B cell (primary cell): ENCODE measurements at regions not wholly inside any gene's neighbourhood (a gene's known extent, or its start where the extent isn't known, plus 50 kb on each side); places are given as distances from the start of the nearest gene placed in this dataset.

Source experiments
- ATAC-seq: fragments of 200-7000 bp; cut with Tn5 transposase; one replicate; pipeline ENCODE4 v1.10.0; 2021; ENCODE audit warnings: low read depth, mild to moderate bottlenecking, moderate number of reproducible peaks, moderate library complexity
- CTCF ChIA-PET: fragments of 350-600 bp; sonication (Branson Sonifier 250); formaldehyde crosslinking; loops from one replicate; lab custom pipeline; 2021; ENCODE audit warnings: antibody characterized with exemption, inconsistent platforms; lab: Charles Lee
- POLR2A ChIA-PET: fragments of 350-600 bp; sonication (Branson Sonifier 250); formaldehyde crosslinking; loops from one replicate; lab custom pipeline; 2021; ENCODE audit warnings: antibody characterized with exemption; lab: Charles Lee
- DNase-seq: peaks from one replicate; pipeline ENCODE4 v3.0.0; 2013
- H2AFZ ChIP-seq: 2 replicates; pipeline ENCODE4 v1.6.1; 2012; ENCODE audit warnings: mild to moderate bottlenecking, low read depth, low read length; ENCODE audit not compliant: insufficient read depth, poor library complexity, severe bottlenecking
- H3K27ac ChIP-seq, 2 donors: 1 replicate in 1 of 2; 2 replicates in 1 of 2; pipeline ENCODE4 v1.5.1; 2012 to 2013; ENCODE audit warnings: low read length in 2 of 2, mild to moderate bottlenecking in 2 of 2, moderate library complexity in 1 of 2
- H3K27me3 ChIP-seq, 4 experiments: fragments of 200-600 bp in 1 of 4; sonication (generic) in 1 of 4; replicated peaks in 1 of 4; 1 replicate in 2 of 4; 2 replicates in 2 of 4; pipeline versions ENCODE4 v1.6.1 to v1.7.0; 2013 to 2016; ENCODE audit warnings: low read length in 3 of 4, mild to moderate bottlenecking in 2 of 4, mixed read lengths in 1 of 4, moderate library complexity in 1 of 4; ENCODE audit not compliant: insufficient read depth in 4 of 4, control insufficient read depth in 3 of 4; ENCODE audit errors: control extremely low read depth in 1 of 4
- H3K36me3 ChIP-seq, 2 experiments: replicated peaks in 1 of 2; 1 replicate in 1 of 2; 2 replicates in 1 of 2; pipeline versions ENCODE4 v1.6.1 to v1.7.1; 2013; ENCODE audit warnings: low read length in 1 of 2; ENCODE audit not compliant: insufficient read depth in 2 of 2, control insufficient read depth in 1 of 2; ENCODE audit errors: control extremely low read depth in 1 of 2, extremely low read depth in 1 of 2
- H3K4me1 ChIP-seq, 2 donors: fragments of 200-600 bp in 1 of 2; sonication (generic) in 1 of 2; 1 replicate in 1 of 2; 2 replicates in 1 of 2; pipeline versions ENCODE4 v1.5.1 to v1.6.1; 2013 to 2017; ENCODE audit warnings: low read length in 2 of 2; ENCODE audit not compliant: control insufficient read depth in 2 of 2, insufficient read depth in 2 of 2
- H3K4me2 ChIP-seq: replicated peaks from 2 replicates; pipeline ENCODE3; 2012; ENCODE audit warnings: mild to moderate bottlenecking, low read depth, low read length; ENCODE audit not compliant: poor library complexity, severe bottlenecking
- H3K4me3 ChIP-seq, 5 experiments: fragments of 200-600 bp in 1 of 5; sonication (generic) in 1 of 5; 1 replicate in 3 of 5; 2 replicates in 2 of 5; pipeline versions ENCODE4 v1.5.1 to v1.7.0; 2011 to 2016; ENCODE audit warnings: low read length in 4 of 5, mild to moderate bottlenecking in 4 of 5, low read depth in 2 of 5, control low read depth in 1 of 5, moderate library complexity in 1 of 5; ENCODE audit not compliant: insufficient read depth in 1 of 5; ENCODE audit errors: control extremely low read depth in 1 of 5, extremely low read depth in 1 of 5
- H3K79me2 ChIP-seq: fragments of 200-600 bp; sonication (generic); one replicate; pipeline ENCODE4 v1.6.0; 2016; ENCODE audit warnings: low read length; ENCODE audit not compliant: control insufficient read depth, insufficient read depth
- H3K9ac ChIP-seq: fragments of 200-600 bp; sonication (generic); 2 replicates; pipeline ENCODE4 v1.6.1; 2017; ENCODE audit warnings: mild to moderate bottlenecking, low read length, moderate library complexity
- H3K9me3 ChIP-seq, 3 donors: one replicate each; pipeline versions ENCODE4 v1.6.1 to v1.7.1; 2013; ENCODE audit warnings: low read length in 2 of 3; ENCODE audit not compliant: control insufficient read depth in 2 of 3, insufficient read depth in 1 of 3; ENCODE audit errors: control extremely low read depth in 1 of 3
- H4K20me1 ChIP-seq: 2 replicates; pipeline ENCODE4 v1.6.0; 2012; ENCODE audit warnings: mild to moderate bottlenecking, low read length; ENCODE audit not compliant: insufficient read depth, control insufficient read depth, poor library complexity, severe bottlenecking
- H3K27ac Mint-ChIP-seq: one replicate; pipeline ENCODE4 v1.8.0; 2021; ENCODE audit warnings: mixed read lengths
- H3K27me3 Mint-ChIP-seq: one replicate; pipeline ENCODE4 v1.8.0; 2021; ENCODE audit warnings: mixed read lengths
- H3K4me1 Mint-ChIP-seq: one replicate; pipeline ENCODE4 v1.8.0; 2021; ENCODE audit warnings: mixed read lengths
- H3K4me3 Mint-ChIP-seq: one replicate; pipeline ENCODE4 v1.8.0; 2021; ENCODE audit warnings: mixed read lengths
- H3K9me3 Mint-ChIP-seq: one replicate; pipeline ENCODE4 v1.8.0; 2022; ENCODE audit warnings: mixed read lengths; ENCODE audit not compliant: insufficient read depth
- CTCF ChIP-seq: fragments of 200-600 bp; IDR thresholded peaks from one replicate; pipeline ENCODE4 v1.8.0; 2022; ENCODE audit warnings: antibody characterized with exemption, mild to moderate bottlenecking
- EZH2 ChIP-seq: IDR thresholded peaks from 2 replicates; pipeline ENCODE4 v1.6.1; 2012; ENCODE audit warnings: borderline replicate concordance, low read depth, mild to moderate bottlenecking, moderate library complexity, low read length; ENCODE audit not compliant: insufficient read depth, poor library complexity, severe bottlenecking
- WGBS: methylation state at CpG from one replicate; pipeline ENCODE4 v1.1.5; 2013; ENCODE audit warnings: missing lambda C conversion rate; ENCODE audit not compliant: insufficient coverage; 5-methylcytosine and 5-hydroxymethylcytosine counted together
- intact Hi-C: fragments of 100-400 bp; cut with micrococcal nuclease; formaldehyde crosslinking; loops from one replicate; pipeline ENCODE4 v1.10.0; 2022

DNA sequence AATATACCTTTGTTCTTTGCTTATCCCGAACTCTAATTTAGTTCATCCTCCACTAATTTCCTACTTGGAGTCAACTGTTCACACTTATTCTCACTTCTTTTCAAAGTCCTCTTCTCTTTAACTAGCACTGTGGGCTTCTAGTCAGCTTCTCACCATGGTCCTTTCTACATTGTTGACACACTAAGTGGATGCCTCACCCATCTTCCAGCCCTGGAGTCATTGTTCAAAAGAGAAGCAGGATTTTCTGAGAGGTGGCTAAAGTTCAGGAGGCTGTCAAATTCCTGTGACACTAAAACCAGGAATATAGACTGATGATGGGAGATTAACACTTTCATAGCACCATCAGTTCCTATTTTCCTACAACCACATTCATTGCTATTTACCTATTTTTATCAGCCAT, 99.3 kb downstream of the PHLDA1 start:
- Histone ChIP-seq H3K9me3 (no peaks in the 10 kb centered on the region), H3K27me3 (peaks cover 0 to 10% (median 6%) of the 10 kb centered on the region in 4 experiments), H2AFZ (no peak overlapping the region), H3K4me3 (no peak overlapping the region), H3K27ac (no peak overlapping the region), H3K36me3 (no peaks in the 10 kb centered on the region), H3K9ac (no peak overlapping the region), H3K4me2 (no peak overlapping the region), H3K4me1 (no peaks in the 10 kb centered on the region), H4K20me1 (no peaks in the 10 kb centered on the region), H3K79me2 (no peaks in the 10 kb centered on the region)
- intact Hi-C loops: no loop called here
- H3K4me1 Mint-ChIP-seq: peaks cover 3% of the 10 kb centered on the region
- WGBS: 100% methylated on average over 1 of the region's 1 CpG
- no peak overlapping the region for H3K4me3 Mint-ChIP-seq
- no peak for TF ChIP-seq CTCF
- no peak for TF ChIP-seq EZH2
- ChIA-PET CTCF (no interaction called here), POLR2A (no interaction called here)
- no peak for ATAC-seq
- DNase-seq: no peak
- H3K27me3 Mint-ChIP-seq: peaks cover 42% of the 10 kb centered on the region
- no peak overlapping the region for H3K27ac Mint-ChIP-seq
- H3K9me3 Mint-ChIP-seq: no peaks in the 10 kb centered on the region

DNA sequence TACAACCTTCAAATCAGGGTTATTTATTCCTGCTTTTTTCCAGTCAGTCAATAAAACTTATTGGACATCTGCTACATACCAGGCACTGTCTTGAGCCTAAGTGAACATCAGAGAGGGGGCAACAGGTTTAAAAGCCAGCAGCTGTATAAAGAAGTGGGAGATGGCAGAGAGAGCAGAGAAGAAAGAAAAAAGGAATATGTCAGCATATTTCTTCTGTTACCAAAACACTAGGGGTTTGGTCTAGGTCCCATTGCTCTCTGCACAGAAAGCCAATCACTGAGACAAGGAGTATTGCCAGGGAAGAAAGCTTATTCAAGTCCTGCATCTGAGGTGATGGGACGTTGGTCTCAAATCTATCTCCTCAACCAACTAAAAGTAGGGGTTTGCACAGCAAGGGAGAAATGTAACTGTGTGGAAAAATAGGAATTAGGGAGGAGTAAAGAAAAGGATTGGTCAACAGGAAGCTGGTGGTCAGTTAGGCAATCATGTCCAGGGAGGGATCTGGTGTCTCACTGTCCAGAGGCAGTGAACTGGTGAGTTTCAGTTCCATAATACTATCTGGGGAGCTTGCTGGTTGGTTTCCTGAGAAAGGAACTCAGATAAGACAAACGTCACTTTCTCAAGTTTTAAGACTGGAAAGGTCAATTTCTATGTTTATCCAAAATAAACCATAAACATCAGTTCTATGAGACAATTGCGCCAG, 107.5 kb downstream of the PHLDA1 start:
- H3K27ac ChIP-seq: no peak overlapping the region
- Mint-ChIP-seq H3K9me3 (peaks cover 10% of the 10 kb centered on the region), H3K27ac (no peak overlapping the region), H3K4me3 (no peak overlapping the region), H3K27me3 (peaks cover 8% of the 10 kb centered on the region), H3K4me1 (no peaks in the 10 kb centered on the region)
- DNase-seq: no peak
- no peak overlapping the region for H3K4me3 ChIP-seq
- intact Hi-C loops: no loop called here
- peaks cover 7 to 22% (median 12%) of the 10 kb centered on the region in 3 donors for H3K9me3 ChIP-seq
- ChIA-PET CTCF (no interaction called here), POLR2A (no interaction called here)
- H3K4me2 ChIP-seq: no peak overlapping the region
- H2AFZ ChIP-seq: no peak overlapping the region
- TF ChIP-seq EZH2 (no peak), CTCF (no peak)
- H3K27me3 ChIP-seq: no peaks in the 10 kb centered on the region
- H3K4me1 ChIP-seq: no peaks in the 10 kb centered on the region
- no peak overlapping the region for H3K9ac ChIP-seq
- H3K79me2 ChIP-seq: no peaks in the 10 kb centered on the region
- no peaks in the 10 kb centered on the region for H4K20me1 ChIP-seq
- WGBS: 80% methylated on average over 1 of the region's 3 CpGs
- H3K36me3 ChIP-seq: no peaks in the 10 kb centered on the region
- no peak for ATAC-seq
